SK-N-SH treated with all-trans-retinoic acid at 6 μM for 48 hours (cell line): ENCODE measurements at regions not wholly inside any gene's neighbourhood (a gene's known extent, or its start where the extent isn't known, plus 50 kb on each side); places are given as distances from the start of the nearest gene placed in this dataset.

Experiments used
- ATAC-seq: fragments of 200-7000 bp; cut with Tn5 transposase; 3 replicates; pipeline ENCODE4 v1.9.1; 2020; ENCODE audit warnings: mild to moderate bottlenecking, moderate library complexity
- BACH2 ChIP-seq: fragments of 250-450 bp; sonication (Bioruptor Pico); IDR thresholded peaks from 2 replicates; pipeline ENCODE4 v1.9.0; 2021; ENCODE audit warnings: mild to moderate bottlenecking, borderline replicate concordance
- CREB5 ChIP-seq: fragments of 250-450 bp; sonication (Bioruptor Pico); IDR thresholded peaks from 2 replicates; pipeline ENCODE4 v1.5.1; 2020; ENCODE audit warnings: low read depth, mild to moderate bottlenecking, moderate library complexity
- CSDC2 ChIP-seq: fragments of 250-450 bp; sonication (Bioruptor Pico); IDR thresholded peaks from 2 replicates; pipeline ENCODE4 v1.5.0; 2020; ENCODE audit warnings: mild to moderate bottlenecking, moderate library complexity
- CSRNP3 ChIP-seq: fragments of 250-450 bp; sonication (Bioruptor Pico); IDR thresholded peaks from 2 replicates; pipeline ENCODE4 v1.5.1; 2021; ENCODE audit warnings: mild to moderate bottlenecking, moderate library complexity
- ESRRG ChIP-seq: fragments of 250-450 bp; sonication (Bioruptor Pico); IDR thresholded peaks from 2 replicates; pipeline ENCODE4 v1.6.1; 2021; ENCODE audit warnings: mild to moderate bottlenecking
- GLIS3 ChIP-seq: fragments of 250-450 bp; sonication (Bioruptor Pico); IDR thresholded peaks from 2 replicates; pipeline ENCODE4 v1.5.0; 2020; ENCODE audit warnings: mild to moderate bottlenecking, moderate library complexity
- ISL1 ChIP-seq: fragments of 250-450 bp; sonication (Bioruptor Pico); IDR thresholded peaks from 2 replicates; pipeline ENCODE4 v2.1.2; 2022; ENCODE audit warnings: mild to moderate bottlenecking, moderate library complexity
- OSR1 ChIP-seq: fragments of 250-450 bp; sonication (Bioruptor Pico); IDR thresholded peaks from 2 replicates; pipeline ENCODE4 v1.8.0; 2022; ENCODE audit warnings: moderate library complexity, mild to moderate bottlenecking, inconsistent platforms
- PATZ1 ChIP-seq: fragments of 250-450 bp; sonication (Bioruptor Pico); IDR thresholded peaks from 2 replicates; pipeline ENCODE4 v1.8.0; 2020; ENCODE audit warnings: mild to moderate bottlenecking, moderate library complexity, borderline replicate concordance
- POU6F1 ChIP-seq: fragments of 250-450 bp; sonication (Bioruptor Pico); IDR thresholded peaks from 2 replicates; pipeline ENCODE4 v1.8.0; 2021; ENCODE audit warnings: low read depth, mild to moderate bottlenecking, moderate library complexity, borderline replicate concordance
- PPARA ChIP-seq: fragments of 250-450 bp; sonication (Bioruptor Pico); IDR thresholded peaks from 2 replicates; pipeline ENCODE4 v1.5.0; 2020; ENCODE audit warnings: mild to moderate bottlenecking, borderline replicate concordance
- RARB ChIP-seq: fragments of 250-450 bp; sonication (Bioruptor Pico); IDR thresholded peaks from 2 replicates; pipeline ENCODE4 v1.8.0; 2021; ENCODE audit warnings: mild to moderate bottlenecking, moderate library complexity
- TOX ChIP-seq: fragments of 250-450 bp; sonication (Bioruptor Pico); IDR thresholded peaks from 2 replicates; pipeline ENCODE4 v1.8.0; 2021; ENCODE audit warnings: mild to moderate bottlenecking, moderate library complexity, borderline replicate concordance
- TSHZ2 ChIP-seq: fragments of 250-450 bp; sonication (Bioruptor Pico); IDR thresholded peaks from 2 replicates; pipeline ENCODE4 v1.5.0; 2020; ENCODE audit warnings: mild to moderate bottlenecking, moderate library complexity
- ZC3H10 ChIP-seq: fragments of 250-450 bp; sonication (Bioruptor Pico); IDR thresholded peaks from 2 replicates; pipeline ENCODE4 v1.5.1; 2021; ENCODE audit warnings: mild to moderate bottlenecking, moderate library complexity
- ZFP3 ChIP-seq: fragments of 250-450 bp; sonication (Bioruptor Pico); IDR thresholded peaks from 2 replicates; pipeline ENCODE4 v1.5.0; 2020; ENCODE audit warnings: mild to moderate bottlenecking, moderate library complexity
- ZFP30 ChIP-seq: fragments of 450-650 bp; formaldehyde crosslinking; IDR thresholded peaks from 2 replicates; pipeline ENCODE4 v1.5.0; 2022; ENCODE audit warnings: mild to moderate bottlenecking, moderate library complexity
- ZNF565 ChIP-seq: fragments of 450-650 bp; formaldehyde crosslinking; conservative IDR thresholded peaks from 2 replicates; pipeline ENCODE4 v1.5.0; 2020; ENCODE audit warnings: low read depth, mild to moderate bottlenecking, moderate library complexity
- ZNF8 ChIP-seq: fragments of 450-650 bp; formaldehyde crosslinking; IDR thresholded peaks from 2 replicates; pipeline ENCODE4 v1.5.0; 2020; ENCODE audit warnings: mild to moderate bottlenecking, moderate library complexity

GRCh38 chr10:60662917-60663614 lies 115.2 kb upstream of the CDK1 start (continued):
- TF ChIP-seq CREB5 (CRISPR knock-in tag) = no peak

- no peak for TF ChIP-seq PATZ1 (CRISPR knock-in tag)
- no peak for TF ChIP-seq ISL1 (CRISPR knock-in tag)
- TF ChIP-seq ZNF8 = no peak
- TF ChIP-seq PPARA = no peak
- no peak for TF ChIP-seq ZC3H10 (CRISPR knock-in tag)
- TF ChIP-seq TOX (CRISPR knock-in tag) = no peak
- TF ChIP-seq POU6F1 (CRISPR knock-in tag) = no peak
- no peak for TF ChIP-seq TSHZ2
- peak; percentile 82 for ATAC-seq
Observed at GRCh38 chr10:60661637-60662036, 116.6 kb upstream of the CDK1 start.

- no peak for ATAC-seq
Observed at GRCh38 chr10:60660625-60661024, 117.7 kb upstream of the CDK1 start.

More at GRCh38 chr10:60660625-60661024, 117.7 kb upstream of the CDK1 start:
- TF ChIP-seq ZNF8 (no peak), GLIS3 (CRISPR knock-in tag) (no peak), RARB (CRISPR knock-in tag) (no peak), ESRRG (no peak), BACH2 (no peak), OSR1 (CRISPR knock-in tag) (no peak), ZFP30 (CRISPR knock-in tag) (no peak), CSRNP3 (CRISPR knock-in tag) (no peak), TOX (CRISPR knock-in tag) (no peak), ISL1 (CRISPR knock-in tag) (no peak), ZFP3 (no peak), CSDC2 (CRISPR knock-in tag) (no peak), PPARA (no peak), CREB5 (CRISPR knock-in tag) (no peak), ZNF565 (CRISPR knock-in tag) (no peak), POU6F1 (CRISPR knock-in tag) (no peak), PATZ1 (CRISPR knock-in tag) (no peak)
